Activated CD8-positive, alpha-beta T cell treated with anti-CD3 and anti-CD28 coated beads for 36 hours (primary cell): ENCODE measurements at regions not wholly inside any gene's neighbourhood (a gene's known extent, or its start where the extent isn't known, plus 50 kb on each side); places are given as distances from the start of the nearest gene placed in this dataset.
A peak's percentile ranks its signal among the peaks of the same experiment; 100 is the strongest.

ENCODE experiments used
- ATAC-seq: fragments of 200-7000 bp; cut with Tn5 transposase; one replicate; pipeline ENCODE4 v1.10.0; 2021; ENCODE audit warnings: mild to moderate bottlenecking, moderate library complexity
- CTCF ChIA-PET: fragments of 350-600 bp; sonication (Branson Sonifier 250); formaldehyde crosslinking; loops from one replicate; lab custom pipeline; 2021; ENCODE audit warnings: antibody characterized with exemption; lab: Charles Lee
- POLR2A ChIA-PET: fragments of 350-600 bp; sonication (Branson Sonifier 250); formaldehyde crosslinking; loops from one replicate; lab custom pipeline; 2021; ENCODE audit warnings: antibody characterized with exemption; lab: Charles Lee
- DNase-seq: peaks from one replicate; pipeline ENCODE4 v3.0.0-alpha.2; 2020
- H3K27ac Mint-ChIP-seq: one replicate; pipeline ENCODE4 v1.8.0; 2021; ENCODE audit warnings: mild to moderate bottlenecking, mixed read lengths
- H3K27me3 Mint-ChIP-seq: one replicate; pipeline ENCODE4 v1.8.0; 2021; ENCODE audit warnings: mixed read lengths
- H3K36me3 Mint-ChIP-seq: one replicate; pipeline ENCODE4 v1.8.0; 2021; ENCODE audit warnings: low read depth, mixed read lengths
- H3K4me1 Mint-ChIP-seq: one replicate; pipeline ENCODE4 v1.8.0; 2021; ENCODE audit warnings: low read depth, mixed read lengths
- H3K4me3 Mint-ChIP-seq: one replicate; pipeline ENCODE4 v1.8.0; 2021; ENCODE audit warnings: mild to moderate bottlenecking, moderate library complexity, mixed read lengths
- H3K9me3 Mint-ChIP-seq: one replicate; pipeline ENCODE4 v1.8.0; 2021; ENCODE audit warnings: mixed read lengths
- intact Hi-C: fragments of 100-400 bp; cut with micrococcal nuclease; formaldehyde crosslinking; loops from one replicate; pipeline ENCODE4 v1.10.0; 2022
- TF ChIP-seq, protein P1 (sequence below): fragments of 200-600 bp; IDR thresholded peaks from one replicate; pipeline ENCODE4 v1.8.0; 2022; ENCODE audit warnings: antibody characterized with exemption, mild to moderate bottlenecking

DNA sequence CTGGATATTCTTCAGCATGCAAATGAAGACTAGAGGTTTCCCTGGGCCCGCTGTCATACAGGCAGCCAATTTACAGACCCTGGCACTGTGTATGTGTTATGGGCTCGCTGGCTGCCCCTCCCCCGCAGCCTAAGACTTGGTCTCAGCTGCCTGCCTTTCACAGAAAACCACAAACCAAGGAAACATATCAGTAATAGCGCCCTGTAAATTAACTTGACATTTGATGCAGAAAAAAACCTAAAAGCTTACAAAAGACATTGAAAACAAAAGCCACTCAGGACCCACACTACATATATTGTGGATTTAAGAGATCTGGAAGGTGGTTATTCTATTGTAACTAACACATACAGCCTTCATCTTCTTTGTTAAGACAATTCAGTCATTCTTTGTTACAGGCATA lies 287.0 kb upstream of the TMEM161B start:
- ChIA-PET CTCF (no interaction called here), POLR2A (no interaction called here)
- H3K9me3 Mint-ChIP-seq = no peaks in the 10 kb centered on the region
- no peaks in the 10 kb centered on the region for H3K36me3 Mint-ChIP-seq
- H3K27me3 Mint-ChIP-seq = peaks cover 1% of the 10 kb centered on the region
- ATAC-seq = no peak
- TF ChIP-seq, protein P1, sequence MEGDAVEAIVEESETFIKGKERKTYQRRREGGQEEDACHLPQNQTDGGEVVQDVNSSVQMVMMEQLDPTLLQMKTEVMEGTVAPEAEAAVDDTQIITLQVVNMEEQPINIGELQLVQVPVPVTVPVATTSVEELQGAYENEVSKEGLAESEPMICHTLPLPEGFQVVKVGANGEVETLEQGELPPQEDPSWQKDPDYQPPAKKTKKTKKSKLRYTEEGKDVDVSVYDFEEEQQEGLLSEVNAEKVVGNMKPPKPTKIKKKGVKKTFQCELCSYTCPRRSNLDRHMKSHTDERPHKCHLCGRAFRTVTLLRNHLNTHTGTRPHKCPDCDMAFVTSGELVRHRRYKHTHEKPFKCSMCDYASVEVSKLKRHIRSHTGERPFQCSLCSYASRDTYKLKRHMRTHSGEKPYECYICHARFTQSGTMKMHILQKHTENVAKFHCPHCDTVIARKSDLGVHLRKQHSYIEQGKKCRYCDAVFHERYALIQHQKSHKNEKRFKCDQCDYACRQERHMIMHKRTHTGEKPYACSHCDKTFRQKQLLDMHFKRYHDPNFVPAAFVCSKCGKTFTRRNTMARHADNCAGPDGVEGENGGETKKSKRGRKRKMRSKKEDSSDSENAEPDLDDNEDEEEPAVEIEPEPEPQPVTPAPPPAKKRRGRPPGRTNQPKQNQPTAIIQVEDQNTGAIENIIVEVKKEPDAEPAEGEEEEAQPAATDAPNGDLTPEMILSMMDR = no peak
- peak; percentile 12 for DNase-seq
- H3K4me1 Mint-ChIP-seq = peaks cover 7% of the 10 kb centered on the region
- H3K4me3 Mint-ChIP-seq = no peak overlapping the region
- H3K27ac Mint-ChIP-seq = no peak overlapping the region
- intact Hi-C loops = no loop called here

DNA sequence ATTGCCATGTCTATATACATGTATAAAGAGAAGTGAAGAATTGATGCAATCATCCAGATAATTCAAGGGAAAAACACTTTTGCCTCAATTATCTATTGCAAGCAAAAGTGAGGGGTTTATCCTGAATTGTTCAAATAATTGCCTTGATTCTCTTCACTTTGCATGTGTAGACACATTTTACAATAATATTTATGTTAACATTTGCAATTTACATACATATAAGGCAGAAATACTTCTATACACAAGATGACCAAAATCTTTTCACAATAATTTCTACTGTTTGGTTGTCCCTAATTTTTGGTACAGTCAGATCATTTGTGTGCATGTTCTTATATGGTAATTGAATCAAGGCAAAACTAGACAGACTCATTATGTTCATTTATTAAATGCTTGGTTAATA lies 285.3 kb upstream of the TMEM161B start:
- Mint-ChIP-seq H3K27ac (no peak overlapping the region), H3K4me3 (no peak overlapping the region), H3K4me1 (peaks cover 7% of the 10 kb centered on the region), H3K9me3 (no peaks in the 10 kb centered on the region), H3K27me3 (peaks cover 1% of the 10 kb centered on the region), H3K36me3 (no peaks in the 10 kb centered on the region)
- intact Hi-C loops = no loop called here
- DNase-seq = no peak
- ChIA-PET POLR2A (no interaction called here), CTCF (no interaction called here)
- TF ChIP-seq, protein P1 = no peak
- ATAC-seq = no peak

DNA sequence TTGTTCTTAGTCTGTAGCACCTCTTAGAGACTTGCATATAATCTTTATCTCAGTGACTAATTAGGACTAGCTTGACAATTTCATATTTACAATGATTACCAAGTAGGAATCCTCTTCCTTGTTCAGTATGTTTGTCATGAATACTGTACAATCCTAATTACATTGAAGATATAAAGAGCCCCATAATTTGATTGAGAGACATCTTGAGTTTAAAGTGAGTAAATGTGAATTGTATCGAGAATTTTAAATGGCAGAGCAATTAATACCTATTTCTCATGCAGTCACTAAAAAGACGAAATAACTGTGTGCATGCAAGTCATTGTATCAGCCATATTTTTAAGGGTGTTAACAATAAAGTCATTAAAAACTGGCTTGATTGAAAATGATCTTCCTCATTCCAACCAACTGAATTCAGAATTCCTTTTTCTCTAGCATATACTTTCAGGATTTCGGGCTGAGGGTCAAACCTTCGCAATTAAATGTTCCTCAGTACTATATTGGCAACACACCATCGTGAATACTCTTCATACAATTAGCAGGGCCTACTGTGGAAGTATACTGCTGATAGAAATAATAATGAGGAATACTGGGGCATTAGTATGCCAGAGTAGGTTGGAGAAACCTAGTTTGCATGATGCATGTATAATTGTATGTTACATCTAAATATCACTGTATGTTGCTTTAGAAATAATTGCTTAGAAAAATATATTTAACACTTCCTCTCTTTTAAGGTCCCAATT lies 284.7 kb upstream of the TMEM161B start:
- ChIA-PET POLR2A (no interaction called here), CTCF (interaction anchor here (1.3 kb wide), 1 partner anchor 138 kb away, joined by 3 read pairs; no protein-coding TSS in a partner anchor)
- Mint-ChIP-seq H3K27me3 (no peaks in the 10 kb centered on the region), H3K9me3 (no peaks in the 10 kb centered on the region), H3K4me3 (no peak overlapping the region), H3K36me3 (no peaks in the 10 kb centered on the region), H3K27ac (no peak overlapping the region), H3K4me1 (peaks cover 7% of the 10 kb centered on the region)
- ATAC-seq = no peak
- intact Hi-C loops = no loop called here
- DNase-seq = no peak
- TF ChIP-seq, protein P1 = no peak

DNA sequence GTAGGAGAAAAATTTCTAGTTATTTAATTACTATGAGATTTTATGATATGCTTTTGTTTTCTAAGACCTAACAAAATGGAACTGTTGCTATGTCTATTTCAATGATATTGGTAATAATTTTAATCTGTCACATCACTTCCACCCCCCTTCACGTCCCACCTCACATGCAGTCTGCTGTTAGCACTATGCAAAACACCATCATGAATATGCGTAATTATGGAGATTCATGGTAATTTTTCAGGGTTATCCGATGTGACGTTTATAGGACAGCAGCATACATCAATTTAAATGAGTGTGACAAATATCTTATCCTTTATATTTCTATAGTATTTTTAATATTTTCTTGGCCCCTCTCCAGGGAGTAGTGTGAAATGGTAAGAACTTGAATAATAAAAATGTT lies 283.8 kb upstream of the TMEM161B start:
- H3K36me3 Mint-ChIP-seq = no peaks in the 10 kb centered on the region
- H3K9me3 Mint-ChIP-seq = no peaks in the 10 kb centered on the region
- DNase-seq (no peak), ATAC-seq (no peak)
- H3K27ac Mint-ChIP-seq = no peak overlapping the region
- CTCF ChIA-PET = interaction anchor here (1.3 kb wide), 1 partner anchor 139 kb away, joined by 3 read pairs; no protein-coding TSS in a partner anchor
- H3K4me1 Mint-ChIP-seq = peaks cover 7% of the 10 kb centered on the region
- POLR2A ChIA-PET = no interaction called here
- intact Hi-C loops = no loop called here
- no peaks in the 10 kb centered on the region for H3K27me3 Mint-ChIP-seq
- no peak overlapping the region for H3K4me3 Mint-ChIP-seq
- TF ChIP-seq, protein P1 = no peak

DNA sequence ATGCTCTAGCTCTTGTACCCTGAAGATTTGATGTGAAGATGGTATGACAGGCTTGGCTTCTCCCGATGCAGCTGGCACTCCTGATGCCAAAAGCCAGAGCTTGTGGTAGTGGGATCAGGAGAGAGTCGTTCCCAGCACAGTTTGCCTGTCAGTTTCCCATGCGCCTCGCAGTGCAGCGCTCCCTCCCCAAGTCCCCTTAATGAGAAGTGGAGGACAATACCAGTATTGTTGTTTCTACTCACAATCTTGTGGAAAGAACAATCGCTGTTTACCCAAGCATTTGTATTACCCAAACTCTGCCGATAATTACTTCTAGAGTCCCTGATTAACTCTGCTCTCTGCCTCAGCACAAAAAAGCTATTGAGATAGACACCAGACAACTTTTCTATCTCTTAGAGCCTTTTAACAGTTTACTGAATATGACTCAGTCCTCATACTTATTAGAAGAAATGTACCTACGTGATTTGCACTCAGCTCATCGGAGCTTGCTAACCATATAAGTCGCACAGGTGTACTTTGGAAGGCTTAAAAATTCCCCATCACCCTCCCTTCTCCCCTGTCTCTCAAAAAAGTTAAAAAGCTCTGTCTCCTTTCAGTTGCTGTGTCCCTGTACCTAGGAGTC lies 283.2 kb upstream of the TMEM161B start:
- no peaks in the 10 kb centered on the region for H3K36me3 Mint-ChIP-seq
- peaks cover 7% of the 10 kb centered on the region for H3K4me1 Mint-ChIP-seq
- ChIA-PET POLR2A (interaction anchor here (0.6 kb wide), 1 partner anchor 755 kb away, joined by 4 read pairs; no protein-coding TSS in a partner anchor), CTCF (interaction anchor here (1.3 kb wide), 1 partner anchor 139 kb away, joined by 3 read pairs; no protein-coding TSS in a partner anchor)
- no peak overlapping the region for H3K27ac Mint-ChIP-seq
- DNase-seq (no peak), ATAC-seq (no peak)
- TF ChIP-seq, protein P1 = no peak
- H3K9me3 Mint-ChIP-seq = no peaks in the 10 kb centered on the region
- H3K4me3 Mint-ChIP-seq = no peak overlapping the region
- H3K27me3 Mint-ChIP-seq = no peaks in the 10 kb centered on the region
- intact Hi-C loops = no loop called here
